Left lobe of liver (tissue), 2 donors: ENCODE measurements at regions not wholly inside any gene's neighbourhood (a gene's known extent, or its start where the extent isn't known, plus 50 kb on each side); places are given as distances from the start of the nearest gene placed in this dataset.
"Not testable (repeated sequence)": the region's sequence is repeated elsewhere in the genome, so short reads cannot be mapped to it uniquely, and the experiment has no call there.

Source experiments
- ATAC-seq: fragments of 200-7000 bp; cut with Tn5 transposase; one replicate; pipeline ENCODE4 v1.9.1; 2020; ENCODE audit warnings: mild to moderate bottlenecking, moderate library complexity
- DNase-seq: peaks from one replicate; pipeline ENCODE4 v3.0.0-alpha.2; 2020; ENCODE audit warnings: low spot score
- donor health status: DM: no; HTN: no; CAD: no; lungs with moderate emphysema.
- donor health status: DM: no; HTN: yes; CAD: no.

GRCh38 chr1:8120693-8121260 is 94.7 kb upstream of the ERRFI1 start:
- DNase-seq (no peak), ATAC-seq (peak; percentile 12)

- ATAC-seq, DNase-seq: not testable (repeated sequence)
These were observed 92.6 kb upstream of the ERRFI1 start for GRCh38 chr1:8118736-8119135.

- DNase-seq (no peak), ATAC-seq (no peak)
These were observed 91.9 kb upstream of the ERRFI1 start for GRCh38 chr1:8118031-8118451.

- DNase-seq (peak; percentile 80), ATAC-seq (peak; percentile 83)
These were observed 90.8 kb upstream of the ERRFI1 start for GRCh38 chr1:8116894-8117264.

- DNase-seq, result no peak
- ATAC-seq, result no peak
These were observed 89.7 kb upstream of the ERRFI1 start for GRCh38 chr1:8115769-8116167.

GRCh38 chr1:8115031-8115768 is 89.1 kb upstream of the ERRFI1 start:
- ATAC-seq (no peak), DNase-seq (no peak)

- no peak for DNase-seq
- ATAC-seq, result no peak
These were observed 87.4 kb upstream of the ERRFI1 start for GRCh38 chr1:8113262-8114220.

- ATAC-seq (no peak), DNase-seq (no peak)
These were observed 86.6 kb upstream of the ERRFI1 start for GRCh38 chr1:8112611-8113261.

- DNase-seq (no peak), ATAC-seq (no peak)
These were observed 85.5 kb upstream of the ERRFI1 start for GRCh38 chr1:8111560-8111959.

GRCh38 chr1:8109216-8109615 is 83.1 kb upstream of the ERRFI1 start:
- DNase-seq (no peak), ATAC-seq (no peak)

- DNase-seq (no peak), ATAC-seq (no peak)
These were observed 81.8 kb upstream of the ERRFI1 start for GRCh38 chr1:8107897-8108296.

GRCh38 chr1:8104278-8105236 is 78.4 kb upstream of the ERRFI1 start:
- no peak for ATAC-seq
- peak; percentile 35 for DNase-seq

GRCh38 chr1:8097908-8098307 is 71.8 kb upstream of the ERRFI1 start:
- ATAC-seq, result peak; percentile 63
- DNase-seq, result peak; percentile 45

- ATAC-seq (peak; percentile 19), DNase-seq (no peak)
These were observed 71.1 kb upstream of the ERRFI1 start for GRCh38 chr1:8097077-8097799.

GRCh38 chr1:8096105-8097011 is 70.2 kb upstream of the ERRFI1 start:
- DNase-seq, result no peak
- ATAC-seq, result peak; percentile 64

- DNase-seq, result no peak
- ATAC-seq, result no peak
These were observed 69.5 kb upstream of the ERRFI1 start for GRCh38 chr1:8095584-8095983.

GRCh38 chr1:8094481-8095241 is 68.6 kb upstream of the ERRFI1 start:
- peak; percentile 64 for ATAC-seq
- peak; percentile 81 for DNase-seq
